SU-DHL-6 (cell line): ENCODE measurements at regions not wholly inside any gene's neighbourhood (a gene's known extent, or its start where the extent isn't known, plus 50 kb on each side); places are given as distances from the start of the nearest gene placed in this dataset.

Experiments
- H2AFZ ChIP-seq: fragments of 200-600 bp; sonication (generic); 2 replicates; pipeline ENCODE4 v1.6.1; 2014; ENCODE audit warnings: low read depth, mild to moderate bottlenecking, moderate library complexity, mixed read lengths, antibody characterized with exemption, low read length; ENCODE audit not compliant: severe bottlenecking
- H3F3A ChIP-seq: fragments of 200-600 bp; shearing (Covaris generic); 2 replicates; pipeline ENCODE4 v1.6.0; 2016; ENCODE audit warnings: antibody characterized with exemption, mild to moderate bottlenecking; ENCODE audit not compliant: insufficient read depth
- H3K27ac ChIP-seq: fragments of 200-600 bp; sonication (generic); 2 replicates; pipeline ENCODE4 v1.5.1; 2016; ENCODE audit warnings: low read depth, mild to moderate bottlenecking, low read length, moderate library complexity, mixed read lengths
- H3K27me3 ChIP-seq: fragments of 200-600 bp; sonication (generic), shearing (Covaris generic); 2 replicates; pipeline ENCODE4 v1.6.0; 2014; ENCODE audit warnings: mild to moderate bottlenecking, low read length
- H3K36me3 ChIP-seq: fragments of 200-600 bp; sonication (generic); 2 replicates; pipeline ENCODE4 v1.6.1; 2014; ENCODE audit warnings: mild to moderate bottlenecking, low read length, mixed read lengths
- H3K4me2 ChIP-seq: fragments of 300-600, 200-600 bp; shearing (Covaris generic), sonication (generic); 2 replicates; pipeline ENCODE4 v1.6.0; 2014; ENCODE audit warnings: low read length, low read depth, mild to moderate bottlenecking; ENCODE audit not compliant: poor library complexity, severe bottlenecking
- H3K4me3 ChIP-seq: fragments of 200-600 bp; sonication (generic); 2 replicates; pipeline ENCODE4 v1.5.1; 2014; ENCODE audit warnings: antibody characterized with exemption, low read length, mild to moderate bottlenecking, mixed read lengths; ENCODE audit not compliant: insufficient read depth, poor library complexity, severe bottlenecking
- H3K79me2 ChIP-seq: fragments of 200-600 bp; sonication (generic); 2 replicates; pipeline ENCODE4 v1.6.1; 2014; ENCODE audit warnings: mild to moderate bottlenecking, low read length, moderate library complexity; ENCODE audit not compliant: insufficient read depth
- H3K9ac ChIP-seq: fragments of 200-600 bp; sonication (generic); 2 replicates; pipeline ENCODE4 v1.7.0; 2014; ENCODE audit warnings: mild to moderate bottlenecking, low read length
- H3K9me2 ChIP-seq: fragments of 200-600 bp; sonication (generic); replicated peaks from 2 replicates; pipeline ENCODE4 v1.6.1; 2014; ENCODE audit warnings: low read length; ENCODE audit not compliant: insufficient read depth
- H3K9me3 ChIP-seq: fragments of 200-600 bp; sonication (generic); 2 replicates; pipeline ENCODE4 v1.6.1; 2014; ENCODE audit warnings: low read length, mixed read lengths; ENCODE audit not compliant: insufficient read depth
- H4K20me1 ChIP-seq: fragments of 200-600 bp; sonication (generic); 2 replicates; pipeline ENCODE4 v1.6.1; 2014; ENCODE audit warnings: low read depth, mild to moderate bottlenecking, antibody characterized with exemption, low read length, moderate library complexity, mixed read lengths
- EZH2phosphoT487 ChIP-seq: fragments of 200-600 bp; sonication (generic), shearing (Covaris generic); conservative IDR thresholded peaks from 2 replicates; pipeline ENCODE4 v1.6.1; 2018; ENCODE audit warnings: mild to moderate bottlenecking, antibody characterized with exemption, low read length, moderate library complexity, mixed read lengths
- TF ChIP-seq, protein P1 (sequence below): fragments of 200-600 bp; sonication (generic); IDR thresholded peaks from one replicate; pipeline ENCODE4 v1.5.1; 2017; ENCODE audit warnings: antibody characterized with exemption, mild to moderate bottlenecking, low read length, moderate library complexity; ENCODE audit not compliant: insufficient read depth, poor library complexity, severe bottlenecking

DNA sequence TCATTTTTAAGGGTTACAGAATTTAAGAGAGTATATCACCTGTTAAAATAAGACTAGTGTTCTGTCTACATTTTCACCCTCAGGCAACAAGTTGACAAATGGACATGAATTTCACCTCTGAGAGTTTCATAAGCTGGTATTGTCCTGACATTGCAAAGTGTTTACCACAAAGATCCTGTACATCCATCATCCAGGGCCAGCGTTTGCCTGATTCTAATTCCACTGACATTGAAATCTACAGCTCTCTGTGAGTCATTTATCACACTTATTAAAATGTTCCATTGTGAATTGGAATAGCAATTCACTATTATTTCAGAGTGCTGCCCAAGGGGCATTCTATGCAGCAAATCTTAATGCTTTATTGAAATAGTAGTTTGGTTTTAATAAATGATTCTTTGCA is 1499.4 kb upstream of the PCDH7 start:
- Histone ChIP-seq H3K36me3 (no peaks in the 10 kb centered on the region), H3K27me3 (no peaks in the 10 kb centered on the region), H3K9me2 (no peaks in the 10 kb centered on the region), H3K9me3 (0 out of 2 replicates have a peak, but pooled peaks cover 5% of the 10 kb centered on the region), H4K20me1 (no peaks in the 10 kb centered on the region), H3K4me2 (no peak overlapping the region), H3K9ac (no peak overlapping the region), H3K27ac (no peak overlapping the region), H2AFZ (no peak overlapping the region), H3K79me2 (no peaks in the 10 kb centered on the region), H3K4me3 (no peak overlapping the region), H3F3A (no peaks in the 10 kb centered on the region)
- no peak for TF ChIP-seq EZH2phosphoT487
- TF ChIP-seq, protein P1, sequence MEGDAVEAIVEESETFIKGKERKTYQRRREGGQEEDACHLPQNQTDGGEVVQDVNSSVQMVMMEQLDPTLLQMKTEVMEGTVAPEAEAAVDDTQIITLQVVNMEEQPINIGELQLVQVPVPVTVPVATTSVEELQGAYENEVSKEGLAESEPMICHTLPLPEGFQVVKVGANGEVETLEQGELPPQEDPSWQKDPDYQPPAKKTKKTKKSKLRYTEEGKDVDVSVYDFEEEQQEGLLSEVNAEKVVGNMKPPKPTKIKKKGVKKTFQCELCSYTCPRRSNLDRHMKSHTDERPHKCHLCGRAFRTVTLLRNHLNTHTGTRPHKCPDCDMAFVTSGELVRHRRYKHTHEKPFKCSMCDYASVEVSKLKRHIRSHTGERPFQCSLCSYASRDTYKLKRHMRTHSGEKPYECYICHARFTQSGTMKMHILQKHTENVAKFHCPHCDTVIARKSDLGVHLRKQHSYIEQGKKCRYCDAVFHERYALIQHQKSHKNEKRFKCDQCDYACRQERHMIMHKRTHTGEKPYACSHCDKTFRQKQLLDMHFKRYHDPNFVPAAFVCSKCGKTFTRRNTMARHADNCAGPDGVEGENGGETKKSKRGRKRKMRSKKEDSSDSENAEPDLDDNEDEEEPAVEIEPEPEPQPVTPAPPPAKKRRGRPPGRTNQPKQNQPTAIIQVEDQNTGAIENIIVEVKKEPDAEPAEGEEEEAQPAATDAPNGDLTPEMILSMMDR: no peak

DNA sequence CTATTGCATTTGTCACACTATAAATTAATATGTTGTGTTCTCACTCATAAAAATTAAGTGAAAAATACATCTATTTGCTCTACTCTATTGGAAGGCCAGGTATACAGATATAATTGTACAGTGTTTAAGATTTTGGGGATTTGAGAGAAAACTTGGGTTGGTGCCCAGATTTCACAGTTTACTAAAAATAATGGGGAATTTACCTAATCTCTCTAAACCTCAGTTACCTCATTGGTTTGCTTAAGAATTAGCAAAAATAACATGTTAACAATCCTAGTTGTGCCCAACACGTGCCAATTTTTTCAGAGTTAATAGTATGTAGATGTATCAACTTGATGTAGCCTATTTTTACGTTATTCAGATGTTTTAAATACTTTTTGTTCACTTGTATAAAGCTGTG is 1495.3 kb upstream of the PCDH7 start:
- H2AFZ ChIP-seq: no peak overlapping the region
- no peaks in the 10 kb centered on the region for H3K79me2 ChIP-seq
- H3K9me3 ChIP-seq: no peaks in the 10 kb centered on the region
- H3K27me3 ChIP-seq: no peaks in the 10 kb centered on the region
- no peaks in the 10 kb centered on the region for H3K9me2 ChIP-seq
- H3K9ac ChIP-seq: no peak overlapping the region
- no peaks in the 10 kb centered on the region for H3F3A ChIP-seq
- no peak overlapping the region for H3K4me3 ChIP-seq
- no peak for TF ChIP-seq EZH2phosphoT487
- TF ChIP-seq, protein P1: no peak
- no peaks in the 10 kb centered on the region for H3K36me3 ChIP-seq
- H3K4me2 ChIP-seq: no peak overlapping the region
- no peaks in the 10 kb centered on the region for H4K20me1 ChIP-seq
- H3K27ac ChIP-seq: no peak overlapping the region

DNA sequence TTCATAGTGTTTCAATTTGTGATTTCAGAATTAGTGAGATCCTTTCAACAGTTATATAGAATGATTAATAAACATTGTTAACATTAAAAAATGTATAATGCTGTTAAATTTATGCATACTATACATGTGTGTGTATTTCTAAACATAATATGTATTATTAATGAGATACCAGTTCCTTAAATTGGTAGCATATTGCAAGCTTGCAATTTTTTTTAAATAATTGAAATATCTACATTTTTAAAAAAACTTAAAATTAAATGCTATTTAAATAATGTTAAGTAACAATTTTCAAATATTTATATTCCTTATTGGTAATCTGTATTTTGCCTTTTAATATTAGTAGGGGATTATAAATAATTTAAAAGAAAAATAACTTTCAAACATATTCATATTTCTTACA is 1479.5 kb upstream of the PCDH7 start:
- no peak overlapping the region for H2AFZ ChIP-seq
- no peaks in the 10 kb centered on the region for H3K79me2 ChIP-seq
- H3K9me2 ChIP-seq: no peaks in the 10 kb centered on the region
- TF ChIP-seq EZH2phosphoT487: no peak
- TF ChIP-seq, protein P1: no peak
- no peaks in the 10 kb centered on the region for H3K9me3 ChIP-seq
- H3K9ac ChIP-seq: no peak overlapping the region
- H3K36me3 ChIP-seq: no peaks in the 10 kb centered on the region
- H4K20me1 ChIP-seq: no peaks in the 10 kb centered on the region
- no peaks in the 10 kb centered on the region for H3F3A ChIP-seq
- no peaks in the 10 kb centered on the region for H3K27me3 ChIP-seq
- no peak overlapping the region for H3K4me2 ChIP-seq
- H3K27ac ChIP-seq: no peak overlapping the region
- H3K4me3 ChIP-seq: no peak overlapping the region
